BE2C (cell line): ENCODE measurements at regions not wholly inside any gene's neighbourhood (a gene's known extent, or its start where the extent isn't known, plus 50 kb on each side); places are given as distances from the start of the nearest gene placed in this dataset.

Experiments used
- DNase-seq: peaks from one replicate; pipeline ENCODE4 v3.0.0-alpha.2; 2020
- H3K27me3 ChIP-seq: fragments of 250-450 bp; sonication (Bioruptor Pico); 2 replicates; pipeline ENCODE4 v1.5.1; 2020; ENCODE audit warnings: mild to moderate bottlenecking
- H3K36me3 ChIP-seq: fragments of 250-450 bp; sonication (Bioruptor Pico); 2 replicates; pipeline ENCODE4 v1.5.1; 2020; ENCODE audit warnings: mild to moderate bottlenecking
- H3K4me1 ChIP-seq: fragments of 250-450 bp; sonication (Bioruptor Pico); 2 replicates; pipeline ENCODE4 v1.5.1; 2020
- H3K4me3 ChIP-seq: 2 replicates; pipeline ENCODE4 v1.5.1; 2011; ENCODE audit warnings: low read depth, low read length
- H3K9me3 ChIP-seq: fragments of 250-450 bp; sonication (Bioruptor Pico); 2 replicates; pipeline ENCODE4 v1.5.1; 2020
- TF ChIP-seq, protein P1 (sequence below): IDR thresholded peaks from 2 replicates; pipeline ENCODE4 v1.5.1; 2012; ENCODE audit warnings: mild to moderate bottlenecking, low read depth, low read length

DNA sequence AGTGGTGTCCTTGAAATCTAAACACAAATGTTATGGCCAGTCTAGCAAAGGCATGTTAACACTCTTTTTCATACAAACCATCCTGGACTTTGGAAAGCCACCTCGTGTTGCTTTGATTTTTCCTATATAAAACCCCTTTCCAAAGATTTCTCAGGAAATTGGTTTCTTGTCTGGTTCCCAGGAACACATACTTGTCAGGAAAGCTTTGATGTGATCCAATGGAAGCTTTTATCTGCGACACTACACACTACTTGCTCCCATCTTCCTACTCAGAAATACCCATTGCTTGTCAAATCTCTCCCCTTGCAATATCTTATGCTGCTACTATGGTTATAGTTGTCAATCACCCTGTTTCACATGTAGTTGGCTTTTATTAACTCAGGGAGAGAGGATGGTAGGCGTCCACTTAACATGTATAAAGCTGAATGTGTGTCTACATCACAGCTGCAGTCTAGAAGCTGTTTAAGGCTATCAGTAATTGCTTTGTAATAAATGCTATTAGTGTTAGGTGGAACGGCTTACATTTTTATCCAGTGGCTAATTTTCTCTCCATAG, 189.6 kb downstream of the GPAM start:
- no peaks in the 10 kb centered on the region for H3K36me3 ChIP-seq
- DNase-seq: no peak
- no peaks in the 10 kb centered on the region for H3K9me3 ChIP-seq
- peaks cover 20% of the 10 kb centered on the region for H3K4me1 ChIP-seq
- no peak overlapping the region for H3K4me3 ChIP-seq
- H3K27me3 ChIP-seq: no peaks in the 10 kb centered on the region
- TF ChIP-seq, protein P1, sequence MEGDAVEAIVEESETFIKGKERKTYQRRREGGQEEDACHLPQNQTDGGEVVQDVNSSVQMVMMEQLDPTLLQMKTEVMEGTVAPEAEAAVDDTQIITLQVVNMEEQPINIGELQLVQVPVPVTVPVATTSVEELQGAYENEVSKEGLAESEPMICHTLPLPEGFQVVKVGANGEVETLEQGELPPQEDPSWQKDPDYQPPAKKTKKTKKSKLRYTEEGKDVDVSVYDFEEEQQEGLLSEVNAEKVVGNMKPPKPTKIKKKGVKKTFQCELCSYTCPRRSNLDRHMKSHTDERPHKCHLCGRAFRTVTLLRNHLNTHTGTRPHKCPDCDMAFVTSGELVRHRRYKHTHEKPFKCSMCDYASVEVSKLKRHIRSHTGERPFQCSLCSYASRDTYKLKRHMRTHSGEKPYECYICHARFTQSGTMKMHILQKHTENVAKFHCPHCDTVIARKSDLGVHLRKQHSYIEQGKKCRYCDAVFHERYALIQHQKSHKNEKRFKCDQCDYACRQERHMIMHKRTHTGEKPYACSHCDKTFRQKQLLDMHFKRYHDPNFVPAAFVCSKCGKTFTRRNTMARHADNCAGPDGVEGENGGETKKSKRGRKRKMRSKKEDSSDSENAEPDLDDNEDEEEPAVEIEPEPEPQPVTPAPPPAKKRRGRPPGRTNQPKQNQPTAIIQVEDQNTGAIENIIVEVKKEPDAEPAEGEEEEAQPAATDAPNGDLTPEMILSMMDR: no peak

DNA sequence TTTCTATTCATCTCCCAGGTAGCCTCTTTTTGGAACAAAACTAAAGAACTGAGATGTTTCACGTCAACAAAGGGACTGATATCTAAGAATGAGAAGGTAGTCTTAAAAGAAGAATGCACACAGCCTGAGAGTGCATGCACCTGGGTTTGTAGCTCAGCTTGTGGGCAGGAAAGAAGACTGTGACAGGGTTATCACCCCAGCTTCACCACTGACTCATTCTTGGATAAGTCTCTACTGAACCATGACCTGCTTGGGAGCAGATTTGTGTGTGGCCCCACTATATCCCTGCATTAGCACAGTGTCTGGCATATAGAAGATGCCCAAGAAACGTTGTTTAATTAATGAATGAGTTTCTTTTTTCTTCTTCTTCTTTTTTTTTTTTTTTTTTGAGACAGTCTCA, 187.5 kb downstream of the GPAM start:
- peaks cover 7% of the 10 kb centered on the region; the same call in 1 of the 2 replicates for H3K4me1 ChIP-seq
- TF ChIP-seq, protein P1: no peak
- no peak for DNase-seq
- H3K9me3 ChIP-seq: no peaks in the 10 kb centered on the region
- H3K27me3 ChIP-seq: no peaks in the 10 kb centered on the region
- no peak overlapping the region for H3K4me3 ChIP-seq
- no peaks in the 10 kb centered on the region for H3K36me3 ChIP-seq

DNA sequence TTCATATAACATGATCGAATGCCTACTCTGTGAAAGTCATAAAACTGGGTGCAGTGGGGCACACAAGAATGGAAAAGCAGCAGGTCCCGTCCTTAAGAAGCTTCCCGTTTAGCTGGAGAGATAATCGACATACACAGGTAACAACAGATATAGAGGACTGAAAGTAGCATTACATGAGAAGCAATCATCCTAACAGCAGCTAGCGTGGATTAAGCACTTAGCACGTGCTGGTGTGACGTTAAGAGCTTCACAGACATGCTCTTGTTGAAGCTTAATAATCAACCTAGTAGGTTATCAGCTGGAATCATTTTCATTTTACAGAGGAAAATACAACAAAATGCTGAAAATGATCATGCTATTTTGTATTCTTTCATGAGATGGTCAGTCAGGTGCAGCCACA, 184.8 kb downstream of the GPAM start:
- TF ChIP-seq, protein P1: no peak
- Histone ChIP-seq H3K4me1 (no peaks in the 10 kb centered on the region), H3K36me3 (no peaks in the 10 kb centered on the region), H3K9me3 (no peaks in the 10 kb centered on the region), H3K27me3 (no peaks in the 10 kb centered on the region), H3K4me3 (no peak overlapping the region)
- DNase-seq: no peak

DNA sequence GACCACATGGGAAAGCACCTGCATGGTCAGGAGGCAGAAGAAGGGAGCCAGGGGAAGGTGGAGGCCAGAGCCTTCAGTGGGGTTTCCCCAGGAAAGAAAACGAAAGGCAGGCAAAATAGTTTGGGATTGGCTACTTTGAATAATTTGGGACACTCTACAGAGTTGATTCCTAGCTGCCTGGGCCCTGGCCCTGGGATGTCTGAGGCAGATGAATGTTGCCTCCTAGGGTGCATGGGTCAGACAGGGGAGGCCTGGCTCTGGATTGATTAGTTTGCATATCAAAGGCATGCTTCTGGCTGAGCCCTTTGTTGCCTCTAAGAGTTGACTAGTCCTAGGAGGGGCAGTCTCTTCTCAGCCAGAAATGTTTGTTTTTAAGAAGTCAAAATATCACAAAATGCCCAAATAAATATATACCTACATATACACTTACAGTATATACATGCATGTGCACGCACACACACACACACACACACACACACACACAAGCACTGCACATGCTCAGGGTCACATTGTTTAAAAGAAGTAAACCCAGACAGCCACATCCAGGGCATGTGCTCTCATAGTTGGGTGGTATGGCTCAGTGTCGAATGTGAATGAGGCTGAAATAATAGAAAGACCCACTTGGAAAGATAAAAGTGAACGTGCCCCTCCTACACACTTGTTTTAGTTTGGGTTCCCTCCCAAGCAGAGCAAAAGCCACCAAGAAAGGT, 184.2 kb downstream of the GPAM start:
- DNase-seq: no peak
- no peaks in the 10 kb centered on the region for H3K9me3 ChIP-seq
- H3K4me1 ChIP-seq: no peaks in the 10 kb centered on the region
- TF ChIP-seq, protein P1: no peak
- no peaks in the 10 kb centered on the region for H3K36me3 ChIP-seq
- H3K4me3 ChIP-seq: no peak overlapping the region
- H3K27me3 ChIP-seq: no peaks in the 10 kb centered on the region

DNA sequence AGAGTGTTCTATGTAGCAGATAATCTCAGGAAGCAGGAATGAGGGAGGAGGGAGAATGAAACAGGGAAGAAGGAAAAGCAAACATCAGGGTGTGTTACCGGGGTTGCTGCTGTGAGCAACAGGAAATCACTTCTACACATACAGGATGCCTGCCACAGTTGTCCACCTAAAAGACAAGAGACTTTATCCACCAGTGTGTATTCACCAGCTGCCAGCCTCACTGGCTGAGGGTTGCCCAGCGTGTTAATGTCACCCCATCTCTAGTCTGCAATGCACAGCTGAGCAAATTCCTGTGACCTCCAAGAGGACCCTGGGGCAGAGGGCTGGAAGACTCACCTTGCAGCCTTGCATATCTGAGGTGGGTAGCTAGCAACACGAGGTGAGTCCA, 183.7 kb downstream of the GPAM start:
- H3K27me3 ChIP-seq: no peaks in the 10 kb centered on the region
- no peaks in the 10 kb centered on the region for H3K4me1 ChIP-seq
- TF ChIP-seq, protein P1: no peak
- no peak overlapping the region for H3K4me3 ChIP-seq
- no peaks in the 10 kb centered on the region for H3K36me3 ChIP-seq
- H3K9me3 ChIP-seq: no peaks in the 10 kb centered on the region
- DNase-seq: no peak

DNA sequence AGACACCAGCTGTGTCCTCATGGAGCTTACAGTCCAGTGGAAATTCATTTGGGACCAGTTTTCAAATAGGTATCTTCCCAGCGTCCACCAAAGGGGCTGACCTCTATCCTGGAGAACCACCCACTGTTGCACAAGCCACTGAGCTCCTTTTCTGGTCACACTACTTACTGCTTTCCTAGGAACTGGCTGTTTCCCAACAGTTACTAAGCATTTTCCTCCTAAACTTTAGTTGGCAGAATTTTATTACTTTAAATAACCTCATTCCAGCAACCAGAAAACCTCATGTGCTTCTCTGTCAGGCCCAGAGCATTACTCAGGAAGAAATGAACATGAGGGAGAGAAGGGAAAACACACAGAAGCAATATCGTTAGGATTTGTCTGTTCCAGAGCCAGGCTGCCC, 183.1 kb downstream of the GPAM start:
- TF ChIP-seq, protein P1: no peak
- Histone ChIP-seq H3K9me3 (no peaks in the 10 kb centered on the region), H3K4me1 (no peaks in the 10 kb centered on the region), H3K27me3 (no peaks in the 10 kb centered on the region), H3K36me3 (no peaks in the 10 kb centered on the region), H3K4me3 (no peak overlapping the region)
- DNase-seq: no peak
